ENCODE measurements at regions not wholly inside any gene's neighbourhood (a gene's known extent, or its start where the extent isn't known, plus 50 kb on each side); places are given as distances from the start of the nearest gene placed in this dataset.

- no peak for DNase-seq
Observed at GRCh38 chr1:4598561-4598960, 55.8 kb upstream of the AJAP1 start.

DNA sequence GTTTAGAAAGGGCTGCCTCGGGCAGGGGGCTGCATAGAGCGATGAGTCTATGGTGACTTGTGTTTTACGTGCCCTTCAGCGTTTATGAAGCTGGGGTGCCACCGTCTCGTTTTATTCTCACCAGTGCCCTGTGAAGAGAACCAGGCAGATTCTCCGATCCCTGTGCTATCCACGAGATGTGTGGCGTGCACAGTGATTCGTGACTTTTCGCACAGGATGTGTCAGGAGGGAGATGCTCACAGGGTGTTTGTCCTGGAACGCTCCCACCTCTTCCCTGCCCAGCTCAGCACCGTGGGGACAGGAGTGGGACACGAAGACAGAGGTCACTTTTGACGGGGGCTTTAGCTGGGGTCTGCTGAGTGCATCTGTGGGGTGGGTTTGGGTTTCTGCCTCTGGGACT lies 54.9 kb upstream of the AJAP1 start:
- no peak for DNase-seq

- DNase-seq, result no peak
Observed at GRCh38 chr1:4599951-4600481, 54.4 kb upstream of the AJAP1 start.

- DNase-seq, result no peak
Observed at GRCh38 chr1:4600615-4601460, 53.6 kb upstream of the AJAP1 start.

DNA sequence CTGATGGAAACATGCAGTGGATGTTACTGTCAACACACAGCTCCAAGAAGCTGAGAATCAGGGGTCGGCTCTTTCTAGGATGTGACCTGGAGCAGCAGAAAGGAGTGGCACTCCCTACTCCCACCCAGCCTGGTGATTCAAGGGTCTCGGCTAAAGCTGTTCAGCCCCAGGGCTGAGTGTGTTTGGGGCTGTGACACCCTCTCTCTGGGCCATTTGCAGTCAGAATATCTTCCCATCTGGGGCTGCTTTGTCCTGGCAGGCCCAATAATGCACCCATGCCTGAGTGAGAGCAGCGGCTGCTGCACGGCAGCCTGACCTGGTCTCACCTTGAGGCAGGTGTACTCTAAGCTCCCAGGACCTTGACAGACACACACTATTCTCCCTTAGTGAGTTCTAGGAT lies 52.5 kb upstream of the AJAP1 start:
- DNase-seq, result no peak

DNA sequence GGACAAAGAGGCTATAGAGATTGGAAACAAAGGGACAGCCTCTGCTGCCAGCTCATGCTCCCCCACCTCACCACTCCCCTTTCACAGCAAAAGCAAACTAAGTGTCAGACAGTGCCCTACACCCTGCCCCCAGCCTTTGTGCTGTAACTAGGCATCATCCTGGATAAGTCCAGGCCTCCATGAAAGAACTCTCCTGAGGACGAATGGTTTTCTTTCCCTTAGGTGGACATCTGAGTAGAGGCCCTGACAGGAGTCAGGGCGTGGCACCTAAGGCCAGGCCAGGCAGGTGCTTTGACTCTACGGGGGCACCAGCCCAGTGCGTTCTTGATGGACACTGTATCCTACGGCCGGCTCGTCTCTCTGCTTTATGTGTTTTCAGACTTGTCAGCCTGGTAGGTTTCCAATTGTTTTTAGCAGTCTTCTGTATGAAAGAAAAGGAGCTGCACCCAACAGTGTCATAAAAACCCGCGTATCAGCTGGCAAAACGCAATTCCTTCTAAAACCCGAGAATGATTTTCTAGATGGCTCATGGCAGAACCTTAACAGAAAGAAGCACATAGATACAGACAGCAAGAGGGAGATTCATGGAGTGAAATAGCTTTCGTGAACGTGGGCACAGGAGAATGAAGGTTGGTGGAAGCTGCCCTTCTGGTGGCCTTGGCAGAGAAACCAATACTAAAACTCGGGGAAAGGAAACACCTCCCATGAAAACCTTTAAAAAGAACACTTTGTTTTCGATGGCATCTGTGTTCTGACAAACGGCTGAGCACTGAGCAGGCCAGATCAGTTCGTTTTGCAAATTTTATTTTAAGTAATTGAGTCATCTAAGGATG lies 51.7 kb upstream of the AJAP1 start:
- no peak for DNase-seq

GRCh38 chr1:4603295-4604110 lies 50.9 kb upstream of the AJAP1 start:
- DNase-seq, result no peak

Data from SW 1271 (cell line).